ENCODE measurements at regions not wholly inside any gene's neighbourhood (a gene's known extent, or its start where the extent isn't known, plus 50 kb on each side); places are given as distances from the start of the nearest gene placed in this dataset.

DNA sequence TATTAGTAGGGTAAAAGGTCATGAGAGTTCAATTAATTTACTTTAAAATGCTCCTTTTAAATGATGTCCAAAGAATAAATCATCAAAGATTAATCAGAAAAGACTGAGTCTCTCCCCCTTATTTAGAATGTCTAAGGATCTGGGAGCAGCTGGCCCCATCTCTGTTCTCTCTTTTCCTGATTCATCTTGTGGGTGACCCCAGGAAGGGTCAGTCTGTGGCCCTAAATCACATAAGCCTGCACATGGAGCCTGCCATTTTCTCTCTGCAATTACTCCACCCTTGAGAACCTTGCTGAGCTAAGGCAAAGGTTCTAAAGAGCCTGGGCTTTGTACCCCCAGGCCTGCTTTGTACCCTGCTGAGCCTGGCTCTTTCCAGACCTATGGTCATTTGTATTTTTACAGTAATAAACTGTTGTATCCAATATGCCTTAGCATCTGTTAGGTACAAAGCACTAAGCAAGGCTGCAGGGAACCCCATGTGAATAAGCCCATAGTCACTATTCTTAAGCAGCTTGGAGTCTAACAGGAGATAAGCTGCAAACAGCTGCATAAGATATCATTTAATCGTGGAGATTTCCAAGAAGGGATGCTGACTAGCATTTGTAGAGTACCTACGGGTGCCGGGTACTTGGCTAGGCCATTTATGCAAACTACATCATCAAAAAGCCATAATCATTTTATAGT, 431.0 kb upstream of the MARCKS start:
- intact Hi-C loops (cut with DNase I), result no loop called here
- H3K4me1 ChIP-seq (ENCODE audit: insufficient read depth), result no peaks in the 10 kb centered on the region
- H3K36me3 ChIP-seq, result no peaks in the 10 kb centered on the region
- H3K9me3 ChIP-seq, result no peaks in the 10 kb centered on the region
- H3K27ac ChIP-seq, result no peak overlapping the region
- no peak for DNase-seq
- H3K4me3 ChIP-seq, result no peak overlapping the region
- 62 to 74% (median 67%) methylated on average over 3 of the region's 3 CpGs for WGBS, 3 donors
- TF ChIP-seq, protein P1, sequence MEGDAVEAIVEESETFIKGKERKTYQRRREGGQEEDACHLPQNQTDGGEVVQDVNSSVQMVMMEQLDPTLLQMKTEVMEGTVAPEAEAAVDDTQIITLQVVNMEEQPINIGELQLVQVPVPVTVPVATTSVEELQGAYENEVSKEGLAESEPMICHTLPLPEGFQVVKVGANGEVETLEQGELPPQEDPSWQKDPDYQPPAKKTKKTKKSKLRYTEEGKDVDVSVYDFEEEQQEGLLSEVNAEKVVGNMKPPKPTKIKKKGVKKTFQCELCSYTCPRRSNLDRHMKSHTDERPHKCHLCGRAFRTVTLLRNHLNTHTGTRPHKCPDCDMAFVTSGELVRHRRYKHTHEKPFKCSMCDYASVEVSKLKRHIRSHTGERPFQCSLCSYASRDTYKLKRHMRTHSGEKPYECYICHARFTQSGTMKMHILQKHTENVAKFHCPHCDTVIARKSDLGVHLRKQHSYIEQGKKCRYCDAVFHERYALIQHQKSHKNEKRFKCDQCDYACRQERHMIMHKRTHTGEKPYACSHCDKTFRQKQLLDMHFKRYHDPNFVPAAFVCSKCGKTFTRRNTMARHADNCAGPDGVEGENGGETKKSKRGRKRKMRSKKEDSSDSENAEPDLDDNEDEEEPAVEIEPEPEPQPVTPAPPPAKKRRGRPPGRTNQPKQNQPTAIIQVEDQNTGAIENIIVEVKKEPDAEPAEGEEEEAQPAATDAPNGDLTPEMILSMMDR (IDR thresholded peaks at IDR 0.05), result no peak
- TF ChIP-seq EP300 (IDR thresholded peaks at IDR 0.05) (no peak), POLR2A (IDR thresholded peaks at IDR 0.05) (no peak)
- no peaks in the 10 kb centered on the region for H3K27me3 ChIP-seq

GRCh38 chr6:113427617-113428016, 429.5 kb upstream of the MARCKS start:
- Histone ChIP-seq H3K27me3 (no peaks in the 10 kb centered on the region), H3K4me1 (ENCODE audit: insufficient read depth) (no peaks in the 10 kb centered on the region), H3K27ac (no peak overlapping the region), H3K9me3 (no peaks in the 10 kb centered on the region), H3K4me3 (no peak overlapping the region), H3K36me3 (no peaks in the 10 kb centered on the region)
- intact Hi-C loops (cut with DNase I), result no loop called here
- no peak for DNase-seq
- TF ChIP-seq EP300 (IDR thresholded peaks at IDR 0.05) (no peak), POLR2A (IDR thresholded peaks at IDR 0.05) (no peak)
- TF ChIP-seq, protein P1 (IDR thresholded peaks at IDR 0.05), result no peak
- 91 to 98% (median 95%) methylated on average over 2 of the region's 2 CpGs for WGBS, 3 donors

GRCh38 chr6:113428702-113429101, 428.4 kb upstream of the MARCKS start:
- Histone ChIP-seq H3K36me3 (no peaks in the 10 kb centered on the region), H3K27ac (no peak overlapping the region), H3K9me3 (no peaks in the 10 kb centered on the region), H3K4me3 (no peak overlapping the region), H3K27me3 (no peaks in the 10 kb centered on the region), H3K4me1 (ENCODE audit: insufficient read depth) (no peaks in the 10 kb centered on the region)
- intact Hi-C loops (cut with DNase I), result no loop called here
- no peak for DNase-seq
- TF ChIP-seq, protein P1 (IDR thresholded peaks at IDR 0.05), result no peak
- no peak for TF ChIP-seq POLR2A (IDR thresholded peaks at IDR 0.05)
- no peak for TF ChIP-seq EP300 (IDR thresholded peaks at IDR 0.05)
- 93 to 95% (median 95%) methylated on average over 4 of the region's 4 CpGs for WGBS, 3 donors

- WGBS, 3 donors, result 97 to 100% (median 98%) methylated on average over 1 of the region's 1 CpG
- Histone ChIP-seq H3K4me3 (no peak overlapping the region), H3K4me1 (ENCODE audit: insufficient read depth) (no peaks in the 10 kb centered on the region), H3K27me3 (no peaks in the 10 kb centered on the region), H3K27ac (no peak overlapping the region), H3K36me3 (no peaks in the 10 kb centered on the region), H3K9me3 (no peaks in the 10 kb centered on the region)
- TF ChIP-seq POLR2A (IDR thresholded peaks at IDR 0.05) (no peak), EP300 (IDR thresholded peaks at IDR 0.05) (no peak)
- TF ChIP-seq, protein P1 (IDR thresholded peaks at IDR 0.05), result no peak
- intact Hi-C loops (cut with DNase I), result no loop called here
- no peak for DNase-seq
Measured at GRCh38 chr6:113432521-113433334, 424.4 kb upstream of the MARCKS start.

All from ovary (tissue), 7 donors.